Inflammatory macrophage treated with lipopolysaccharide for 4 hours (primary cell): ENCODE measurements at regions not wholly inside any gene's neighbourhood (a gene's known extent, or its start where the extent isn't known, plus 50 kb on each side); places are given as distances from the start of the nearest gene placed in this dataset.
A peak's percentile ranks its signal among the peaks of the same experiment; 100 is the strongest.

Experiments used
- DNase-seq: peaks from one replicate; pipeline ENCODE4 v3.0.0-alpha.2; 2020

DNA sequence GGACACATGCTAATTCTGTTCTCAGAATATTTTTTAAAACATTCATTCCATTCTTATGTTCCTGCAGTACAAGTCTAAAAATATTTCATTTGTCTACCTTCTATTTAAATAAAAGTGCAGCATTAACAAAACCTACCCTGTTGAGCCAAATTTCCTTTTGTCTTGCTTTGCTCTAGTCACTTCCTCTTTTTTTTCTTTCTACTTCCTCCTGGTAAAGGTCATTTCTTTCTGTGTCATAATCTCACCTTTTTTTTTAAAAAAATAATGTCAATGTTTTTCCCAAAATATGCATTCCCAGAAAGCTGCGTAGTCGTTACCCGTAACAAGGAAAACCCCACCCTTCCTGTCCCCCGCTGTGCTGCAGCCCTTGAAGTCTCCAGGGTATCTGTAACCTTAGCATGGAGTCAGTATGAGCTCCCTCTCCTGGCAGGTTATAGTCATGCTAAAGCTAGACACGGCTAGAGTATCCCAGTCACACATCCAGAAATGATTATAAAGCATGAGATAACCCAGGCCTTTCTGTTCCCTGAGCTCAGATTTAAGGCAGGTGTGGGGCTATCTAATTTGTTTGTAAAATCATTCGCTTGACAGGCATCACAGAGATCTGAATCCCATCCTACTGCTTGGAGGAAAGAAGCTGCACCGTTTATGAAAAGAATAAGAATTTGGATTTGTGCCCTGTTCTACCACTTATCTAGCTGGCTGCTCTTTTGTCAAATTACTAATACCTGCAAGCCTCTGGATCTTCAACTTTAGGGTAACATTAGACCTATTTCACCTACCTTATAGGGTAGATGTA, 51.1 kb upstream of the EED start:
- DNase-seq = peak; percentile 80

DNA sequence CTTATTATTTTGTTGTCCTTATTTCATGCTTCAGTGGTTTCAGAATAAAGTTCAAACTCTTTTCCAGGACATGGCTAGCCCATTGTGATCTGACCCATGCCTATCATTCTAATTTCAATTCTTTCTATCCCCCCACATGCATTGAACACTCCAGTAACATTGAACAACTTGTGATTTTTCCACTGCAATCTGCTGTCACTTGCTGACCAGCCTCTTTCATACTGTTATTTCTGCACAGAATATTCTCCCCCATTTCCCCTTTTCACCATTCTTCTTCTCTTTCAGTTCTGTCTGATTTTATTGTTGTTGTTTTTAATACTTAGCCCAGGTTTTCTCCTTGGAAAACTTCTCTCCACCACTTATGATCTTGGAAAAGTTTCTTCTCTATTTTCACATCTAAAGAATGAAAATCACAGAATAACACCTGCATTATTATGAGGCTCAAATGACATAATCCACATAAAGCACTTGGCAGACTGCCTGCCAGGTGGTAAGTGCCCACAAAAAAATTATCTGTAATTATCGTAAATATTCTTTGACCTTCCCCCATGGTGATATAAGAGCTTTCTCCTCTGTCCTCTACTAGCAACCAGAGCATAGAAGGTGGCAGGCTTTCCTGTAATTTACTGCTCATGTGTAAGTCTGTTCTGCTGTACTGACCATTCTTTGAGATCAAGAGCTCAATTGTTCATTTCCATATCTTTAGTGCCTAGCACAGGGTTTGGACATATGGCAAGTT, 51.9 kb upstream of the EED start:
- peak; percentile 58 for DNase-seq

- DNase-seq = no peak
Measured at GRCh38 chr11:86191874-86192273, 52.7 kb upstream of the EED start.

- no peak for DNase-seq
Measured at GRCh38 chr11:86187027-86187426, 57.5 kb upstream of the EED start.

- no peak for DNase-seq
Measured at GRCh38 chr11:86186386-86186785, 58.2 kb upstream of the EED start.

- DNase-seq = no peak
Measured at GRCh38 chr11:86185381-86185750, 59.2 kb upstream of the EED start.

GRCh38 chr11:86184728-86185380, 59.7 kb upstream of the EED start:
- no peak for DNase-seq

GRCh38 chr11:86183694-86184093, 60.9 kb upstream of the EED start:
- peak; percentile 80 for DNase-seq

GRCh38 chr11:86182976-86183584, 61.5 kb upstream of the EED start:
- peak; percentile 55 for DNase-seq

DNA sequence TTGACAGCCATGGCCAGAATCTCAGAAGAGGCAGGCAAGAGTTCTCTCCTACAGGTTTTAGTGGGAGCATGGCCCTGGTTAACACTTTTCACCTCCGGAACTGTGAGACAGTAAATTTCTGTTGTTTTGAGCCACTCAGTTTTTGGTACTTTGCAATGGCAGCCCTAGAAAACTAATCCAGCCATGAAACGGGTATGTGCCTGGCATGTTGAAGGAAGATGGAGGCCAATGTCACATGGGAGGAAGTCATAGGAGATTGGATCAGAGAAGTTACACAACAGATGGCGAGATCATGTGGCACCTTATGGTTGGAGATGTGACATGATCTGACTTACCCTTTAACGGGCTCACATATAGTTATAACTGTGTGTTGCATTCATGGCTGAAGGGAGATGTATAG, 63.2 kb upstream of the EED start:
- DNase-seq = peak; percentile 49

GRCh38 chr11:86180851-86181250, 63.7 kb upstream of the EED start:
- DNase-seq = no peak

DNA sequence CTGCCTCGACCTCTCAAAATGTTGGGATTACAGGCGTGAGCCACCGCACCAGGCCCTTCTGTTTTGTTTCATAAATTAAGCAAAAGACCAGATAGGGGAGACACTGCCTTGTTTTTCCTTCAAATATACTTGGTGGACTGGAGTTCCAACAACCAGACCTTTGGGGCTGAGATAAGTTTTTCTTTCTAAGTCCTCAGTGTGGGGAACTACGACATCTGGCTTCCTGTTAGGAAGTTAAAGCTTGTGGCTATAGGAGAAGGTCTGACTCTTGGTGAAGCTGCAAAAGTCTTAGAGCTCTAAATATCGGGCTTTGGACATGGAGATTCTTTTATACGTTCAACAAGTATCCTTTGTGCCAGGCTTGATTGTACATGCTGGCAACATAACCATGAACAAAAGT, 64.1 kb upstream of the EED start:
- peak; percentile 55 for DNase-seq

DNA sequence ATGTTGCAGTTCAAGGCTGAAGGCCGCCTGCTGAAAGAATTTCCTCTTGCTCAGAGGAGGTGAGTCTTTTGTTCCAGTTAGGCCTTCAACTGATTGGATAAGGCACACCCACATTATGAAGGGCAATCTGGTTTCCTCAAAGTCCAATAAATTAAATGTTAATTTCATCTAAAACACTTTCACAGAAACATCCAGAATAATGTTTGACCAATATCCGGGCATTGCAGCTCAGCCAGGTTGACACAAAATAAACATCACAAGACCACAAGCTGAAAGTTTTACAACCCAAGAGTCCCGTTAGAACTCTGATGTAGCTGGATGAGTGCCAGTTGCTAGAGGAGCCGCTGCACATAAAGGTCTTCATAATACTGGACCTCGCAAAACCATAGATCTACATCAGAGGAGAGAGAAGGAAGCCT, 64.9 kb upstream of the EED start:
- no peak for DNase-seq

DNA sequence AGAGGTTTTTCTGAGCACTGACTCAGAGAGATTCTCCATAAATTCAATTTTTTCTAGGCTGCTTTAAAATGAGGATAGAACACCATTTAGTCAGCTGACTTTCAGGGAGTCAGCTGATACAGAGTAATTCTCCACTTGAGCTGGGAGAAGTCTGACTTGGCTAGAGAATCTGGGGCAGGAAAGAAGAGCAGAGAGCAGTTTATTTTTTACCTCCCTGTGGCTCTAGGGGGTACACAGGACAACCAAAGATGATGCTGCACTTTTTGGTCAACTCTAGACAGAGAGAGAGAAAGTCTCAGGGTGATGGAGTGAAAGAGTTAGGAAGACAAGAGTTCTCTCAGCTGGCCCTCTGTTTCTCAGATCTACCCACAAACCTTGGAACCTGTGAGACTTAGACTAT, 67.3 kb upstream of the EED start:
- peak; percentile 32 for DNase-seq

- peak; percentile 91 for DNase-seq
Measured at GRCh38 chr11:86176165-86176884, 68.2 kb upstream of the EED start.

DNA sequence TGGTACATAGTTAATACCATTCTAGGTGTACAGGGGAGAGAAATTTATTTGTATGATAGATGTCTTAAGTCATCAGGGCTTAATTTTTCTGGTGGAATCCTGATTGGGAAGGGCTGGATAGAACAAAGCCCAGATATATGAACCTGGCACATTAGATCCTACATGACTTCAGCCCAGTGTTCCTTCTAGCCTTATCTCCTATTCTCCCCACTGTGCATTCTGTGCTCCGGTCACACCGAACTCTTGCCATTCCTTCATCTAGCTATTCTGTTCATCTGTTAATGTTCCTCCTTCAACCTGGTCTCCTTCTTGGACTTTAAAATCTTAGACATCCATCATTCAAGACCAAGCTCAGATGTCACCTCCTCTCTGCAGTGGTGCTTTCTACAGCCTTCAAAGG, 68.9 kb upstream of the EED start:
- no peak for DNase-seq

DNA sequence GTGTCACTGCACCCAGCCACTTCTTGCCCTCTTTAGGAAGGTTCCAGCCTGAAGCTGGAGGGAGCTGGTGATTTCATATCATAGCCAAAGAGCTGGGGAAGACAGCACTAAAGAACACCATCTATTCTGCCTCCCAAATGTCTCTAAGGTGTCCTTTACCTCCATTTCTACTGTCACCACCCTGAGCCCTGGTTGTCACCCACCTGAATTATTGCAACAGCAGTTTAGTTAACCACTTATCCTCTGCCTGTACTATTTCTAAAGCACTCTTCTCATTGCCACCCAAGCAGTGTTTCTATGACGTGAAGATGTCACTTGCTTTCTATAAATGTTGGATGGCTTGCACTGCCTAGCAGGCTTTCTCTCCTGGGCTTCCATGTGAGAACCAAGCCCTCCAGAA, 69.4 kb upstream of the EED start:
- DNase-seq = no peak

GRCh38 chr11:86174101-86175046, 70.2 kb upstream of the EED start:
- DNase-seq = no peak

DNA sequence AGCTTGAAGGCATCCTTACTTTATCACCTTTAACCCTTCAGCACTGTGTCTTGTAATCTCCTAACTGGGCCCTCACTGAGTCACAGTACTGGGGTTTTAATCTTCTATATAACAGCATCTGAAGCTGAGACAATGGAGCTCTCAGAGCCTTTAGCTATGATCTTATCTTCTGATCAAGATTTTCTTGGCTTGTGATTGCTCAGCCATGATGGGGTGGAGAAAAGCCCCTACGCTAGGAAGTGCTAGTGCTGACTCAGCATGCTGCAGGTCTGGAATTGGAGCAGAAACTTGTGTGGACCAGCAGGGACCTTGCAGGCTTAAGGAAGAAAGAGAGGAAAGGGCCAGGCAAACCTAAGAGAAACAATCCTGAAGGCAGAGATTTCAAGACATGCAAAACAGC, 71.7 kb upstream of the EED start:
- no peak for DNase-seq

DNA sequence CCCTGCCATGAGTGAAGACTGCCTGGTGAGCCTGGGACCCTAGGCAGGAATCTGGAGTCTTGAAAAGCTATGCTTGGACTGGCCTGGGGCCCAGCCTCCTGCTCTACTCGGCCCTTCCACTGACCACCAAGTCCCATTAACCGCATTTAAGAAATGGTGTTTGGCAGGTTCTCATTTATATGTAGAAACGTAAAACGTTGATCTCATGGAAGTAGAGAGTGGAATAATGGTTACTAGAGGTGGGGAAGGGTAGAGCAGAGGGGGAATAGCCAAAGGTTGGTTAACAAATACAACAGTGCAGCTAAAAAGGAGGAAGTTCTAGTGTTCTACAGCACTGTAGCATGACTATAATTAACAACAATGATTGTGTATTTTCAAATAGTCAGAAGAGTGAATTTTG, 72.9 kb upstream of the EED start:
- DNase-seq = no peak

DNA sequence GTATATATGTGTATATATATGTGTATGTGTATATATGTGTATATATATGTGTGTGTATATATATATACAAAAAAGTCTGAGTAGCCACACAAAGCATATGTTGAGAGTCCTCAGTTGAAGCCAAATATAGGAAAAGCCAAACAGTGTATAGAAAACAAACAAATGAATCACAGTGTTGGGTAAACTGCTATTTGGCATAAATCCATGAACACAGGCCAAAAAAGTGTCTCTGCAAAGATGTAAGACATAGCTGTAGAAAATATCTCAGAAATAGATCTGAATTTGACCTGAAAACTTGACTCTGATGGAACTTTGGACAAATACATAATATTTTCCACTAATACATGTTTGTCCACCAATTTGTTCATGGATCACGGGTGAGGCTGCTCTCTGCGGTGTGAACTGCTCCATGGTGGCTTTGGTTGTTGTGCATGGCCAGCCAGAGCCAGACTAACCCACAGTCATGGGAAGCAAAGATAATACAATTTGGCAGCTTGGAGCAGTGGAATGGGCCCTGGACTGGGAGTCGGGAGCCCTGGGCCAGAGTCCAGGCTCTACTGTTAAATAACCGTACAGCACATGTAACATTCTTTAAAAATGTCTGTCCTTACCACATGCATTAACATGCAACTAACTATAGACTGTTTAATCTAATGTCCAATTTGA, 76.9 kb upstream of the EED start:
- DNase-seq = no peak
